HG03521 (cell line): ENCODE measurements at regions not wholly inside any gene's neighbourhood (a gene's known extent, or its start where the extent isn't known, plus 50 kb on each side); places are given as distances from the start of the nearest gene placed in this dataset.

Experiments used
- ATAC-seq: cut with Tn5 transposase; IDR thresholded peaks from one replicate; pipeline ENCODE4 v1.9.1; 2021; ENCODE audit warnings: mild to moderate bottlenecking, moderate library complexity; ENCODE audit not compliant: unreplicated experiment

- no peak for ATAC-seq
Measured at GRCh38 chr14:38777401-38777800, 325.6 kb downstream of the SEC23A start.

- no peak for ATAC-seq
Measured at GRCh38 chr14:38775986-38776385, 327.0 kb downstream of the SEC23A start.

GRCh38 chr14:38774162-38774561 is 328.9 kb downstream of the SEC23A start:
- ATAC-seq, result no peak

- no peak for ATAC-seq
Measured at GRCh38 chr14:38770251-38770650, 332.8 kb downstream of the SEC23A start.

GRCh38 chr14:38762845-38763244 is 340.2 kb downstream of the SEC23A start:
- no peak for ATAC-seq

GRCh38 chr14:38762426-38762825 is 340.6 kb downstream of the SEC23A start:
- no peak for ATAC-seq

GRCh38 chr14:38761033-38761432 is 342.0 kb downstream of the SEC23A start:
- ATAC-seq, result no peak

- ATAC-seq, result no peak
Measured at GRCh38 chr14:38758661-38759060, 344.4 kb downstream of the SEC23A start.

- ATAC-seq, result no peak
Measured at GRCh38 chr14:38755036-38755435, 348.0 kb downstream of the SEC23A start.

GRCh38 chr14:38752750-38753149 is 350.3 kb downstream of the SEC23A start:
- no peak for ATAC-seq

- ATAC-seq, result no peak
Measured at GRCh38 chr14:38752341-38752740, 350.7 kb downstream of the SEC23A start.

- ATAC-seq, result no peak
Measured at GRCh38 chr14:38751459-38751858, 351.6 kb downstream of the SEC23A start.

GRCh38 chr14:38749936-38750335 is 353.1 kb downstream of the SEC23A start:
- no peak for ATAC-seq

- no peak for ATAC-seq
Measured at GRCh38 chr14:38745861-38746260, 357.2 kb downstream of the SEC23A start.

- ATAC-seq, result no peak
Measured at GRCh38 chr14:38743966-38744584, 359.0 kb downstream of the SEC23A start.

- ATAC-seq, result no peak
Measured at GRCh38 chr14:38737686-38738407, 365.2 kb downstream of the SEC23A start.

GRCh38 chr14:38735005-38735404 is 368.0 kb downstream of the SEC23A start:
- no peak for ATAC-seq

GRCh38 chr14:38731962-38732361 is 371.1 kb downstream of the SEC23A start:
- no peak for ATAC-seq

- ATAC-seq, result no peak
Measured at GRCh38 chr14:38730420-38730819, 372.6 kb downstream of the SEC23A start.

GRCh38 chr14:38727731-38728130 is 375.3 kb downstream of the SEC23A start:
- ATAC-seq, result no peak

- no peak for ATAC-seq
Measured at GRCh38 chr14:38724621-38725020, 378.4 kb downstream of the SEC23A start.

- no peak for ATAC-seq
Measured at GRCh38 chr14:38723959-38724358, 379.1 kb downstream of the SEC23A start.

GRCh38 chr14:38723277-38723676 is 379.8 kb downstream of the SEC23A start:
- ATAC-seq, result no peak
